ENCODE measurements at regions not wholly inside any gene's neighbourhood (a gene's known extent, or its start where the extent isn't known, plus 50 kb on each side); places are given as distances from the start of the nearest gene placed in this dataset.

DNA sequence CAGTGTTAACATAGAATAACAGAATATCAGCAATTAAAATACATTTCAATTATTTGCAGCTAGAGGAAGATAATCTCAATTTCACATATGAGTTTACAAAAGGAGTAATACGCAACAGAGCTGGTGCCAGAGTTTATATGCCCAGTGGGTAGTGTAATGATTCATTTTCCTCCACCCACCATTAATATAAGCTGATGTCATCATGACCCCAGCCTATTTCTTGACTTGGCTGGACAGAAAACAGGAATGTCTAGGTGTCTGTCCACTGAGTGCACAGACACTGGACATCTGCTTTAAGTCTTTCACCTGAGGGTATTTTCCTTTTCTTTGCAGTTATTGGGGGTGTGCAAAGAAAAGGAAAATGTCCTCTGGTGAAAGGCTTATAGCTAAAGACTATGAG, 335.5 kb downstream of the TBC1D4 start:
- TF ChIP-seq, protein P1, sequence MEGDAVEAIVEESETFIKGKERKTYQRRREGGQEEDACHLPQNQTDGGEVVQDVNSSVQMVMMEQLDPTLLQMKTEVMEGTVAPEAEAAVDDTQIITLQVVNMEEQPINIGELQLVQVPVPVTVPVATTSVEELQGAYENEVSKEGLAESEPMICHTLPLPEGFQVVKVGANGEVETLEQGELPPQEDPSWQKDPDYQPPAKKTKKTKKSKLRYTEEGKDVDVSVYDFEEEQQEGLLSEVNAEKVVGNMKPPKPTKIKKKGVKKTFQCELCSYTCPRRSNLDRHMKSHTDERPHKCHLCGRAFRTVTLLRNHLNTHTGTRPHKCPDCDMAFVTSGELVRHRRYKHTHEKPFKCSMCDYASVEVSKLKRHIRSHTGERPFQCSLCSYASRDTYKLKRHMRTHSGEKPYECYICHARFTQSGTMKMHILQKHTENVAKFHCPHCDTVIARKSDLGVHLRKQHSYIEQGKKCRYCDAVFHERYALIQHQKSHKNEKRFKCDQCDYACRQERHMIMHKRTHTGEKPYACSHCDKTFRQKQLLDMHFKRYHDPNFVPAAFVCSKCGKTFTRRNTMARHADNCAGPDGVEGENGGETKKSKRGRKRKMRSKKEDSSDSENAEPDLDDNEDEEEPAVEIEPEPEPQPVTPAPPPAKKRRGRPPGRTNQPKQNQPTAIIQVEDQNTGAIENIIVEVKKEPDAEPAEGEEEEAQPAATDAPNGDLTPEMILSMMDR (IDR thresholded peaks at IDR 0.05) = no peak
- TF ChIP-seq POLR2AphosphoS5 (IDR thresholded peaks at IDR 0.05) = no peak

All from gastroesophageal sphincter (tissue), 3 donors.